Adrenal gland (tissue), 5 donors: ENCODE measurements at regions not wholly inside any gene's neighbourhood (a gene's known extent, or its start where the extent isn't known, plus 50 kb on each side); places are given as distances from the start of the nearest gene placed in this dataset.

Source experiments
- POLR2A ChIP-seq, 2 donors: fragments of 450-650 bp; IDR thresholded peaks; one replicate each; pipeline ENCODE4 v1.6.1; 2017; ENCODE audit warnings: antibody characterized with exemption in 2 of 2, mild to moderate bottlenecking in 2 of 2, moderate library complexity in 1 of 2
- TF ChIP-seq, protein P1 (sequence below), 6 experiments: fragments of 450-650 bp in 4 of 6; fragments of 200-600 bp in 2 of 6; sonication (generic) in 1 of 6; IDR thresholded peaks; 1 replicate in 5 of 6; 2 replicates in 1 of 6; pipeline versions ENCODE4 v1.5.1 to v1.8.0; 2016 to 2021; ENCODE audit warnings: antibody characterized with exemption in 6 of 6, mild to moderate bottlenecking in 2 of 6, moderate library complexity in 1 of 6
- donor health status: DM: no; HTN: no; CAD: no.

- TF ChIP-seq, protein P1, sequence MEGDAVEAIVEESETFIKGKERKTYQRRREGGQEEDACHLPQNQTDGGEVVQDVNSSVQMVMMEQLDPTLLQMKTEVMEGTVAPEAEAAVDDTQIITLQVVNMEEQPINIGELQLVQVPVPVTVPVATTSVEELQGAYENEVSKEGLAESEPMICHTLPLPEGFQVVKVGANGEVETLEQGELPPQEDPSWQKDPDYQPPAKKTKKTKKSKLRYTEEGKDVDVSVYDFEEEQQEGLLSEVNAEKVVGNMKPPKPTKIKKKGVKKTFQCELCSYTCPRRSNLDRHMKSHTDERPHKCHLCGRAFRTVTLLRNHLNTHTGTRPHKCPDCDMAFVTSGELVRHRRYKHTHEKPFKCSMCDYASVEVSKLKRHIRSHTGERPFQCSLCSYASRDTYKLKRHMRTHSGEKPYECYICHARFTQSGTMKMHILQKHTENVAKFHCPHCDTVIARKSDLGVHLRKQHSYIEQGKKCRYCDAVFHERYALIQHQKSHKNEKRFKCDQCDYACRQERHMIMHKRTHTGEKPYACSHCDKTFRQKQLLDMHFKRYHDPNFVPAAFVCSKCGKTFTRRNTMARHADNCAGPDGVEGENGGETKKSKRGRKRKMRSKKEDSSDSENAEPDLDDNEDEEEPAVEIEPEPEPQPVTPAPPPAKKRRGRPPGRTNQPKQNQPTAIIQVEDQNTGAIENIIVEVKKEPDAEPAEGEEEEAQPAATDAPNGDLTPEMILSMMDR (IDR thresholded peaks at IDR 0.05) = no peak
- no peak for TF ChIP-seq POLR2A (IDR thresholded peaks at IDR 0.05)
Observed at GRCh38 chr10:6711881-6712280, 131.8 kb upstream of the PRKCQ start.
